HG02623 (cell line): ENCODE measurements at regions not wholly inside any gene's neighbourhood (a gene's known extent, or its start where the extent isn't known, plus 50 kb on each side); places are given as distances from the start of the nearest gene placed in this dataset.

Experiments
- ATAC-seq: cut with Tn5 transposase; IDR thresholded peaks from one replicate; pipeline ENCODE4 v1.9.1; 2021; ENCODE audit warnings: moderate library complexity; ENCODE audit not compliant: unreplicated experiment

GRCh38 chr2:129698593-129698992 is 280.9 kb upstream of the RAB6C start:
- no peak for ATAC-seq

- ATAC-seq = no peak
Observed at GRCh38 chr2:129699781-129700573, 279.5 kb upstream of the RAB6C start.

- ATAC-seq = no peak
Observed at GRCh38 chr2:129702416-129703176, 276.9 kb upstream of the RAB6C start.

- no peak for ATAC-seq
Observed at GRCh38 chr2:129705085-129705484, 274.4 kb upstream of the RAB6C start.

- no peak for ATAC-seq
Observed at GRCh38 chr2:129707800-129708199, 271.7 kb upstream of the RAB6C start.

GRCh38 chr2:129708221-129708967 is 271.1 kb upstream of the RAB6C start:
- no peak for ATAC-seq

- no peak for ATAC-seq
Observed at GRCh38 chr2:129709001-129709955, 270.2 kb upstream of the RAB6C start.

GRCh38 chr2:129709956-129710598 is 269.4 kb upstream of the RAB6C start:
- ATAC-seq = no peak

- ATAC-seq = no peak
Observed at GRCh38 chr2:129710670-129711495, 268.6 kb upstream of the RAB6C start.

GRCh38 chr2:129711816-129712675 is 267.4 kb upstream of the RAB6C start:
- no peak for ATAC-seq

- no peak for ATAC-seq
Observed at GRCh38 chr2:129712676-129712985, 266.8 kb upstream of the RAB6C start.

GRCh38 chr2:129713337-129713736 is 266.1 kb upstream of the RAB6C start:
- ATAC-seq = no peak

GRCh38 chr2:129716781-129717559 is 262.5 kb upstream of the RAB6C start:
- ATAC-seq = no peak

- ATAC-seq = no peak
Observed at GRCh38 chr2:129717560-129718130, 261.8 kb upstream of the RAB6C start.

GRCh38 chr2:129719335-129719734 is 260.1 kb upstream of the RAB6C start:
- no peak for ATAC-seq

- ATAC-seq = no peak
Observed at GRCh38 chr2:129720360-129720759, 259.1 kb upstream of the RAB6C start.

- ATAC-seq = no peak
Observed at GRCh38 chr2:129720761-129721160, 258.7 kb upstream of the RAB6C start.
